NCI-H226 (cell line): ENCODE measurements at regions not wholly inside any gene's neighbourhood (a gene's known extent, or its start where the extent isn't known, plus 50 kb on each side); places are given as distances from the start of the nearest gene placed in this dataset.

Source experiments
- DNase-seq: peaks from one replicate; pipeline ENCODE4 v3.0.0-alpha.2; 2015

GRCh38 chr15:66906668-66907614 is 158.5 kb upstream of the SMAD3 start:
- no peak for DNase-seq

DNA sequence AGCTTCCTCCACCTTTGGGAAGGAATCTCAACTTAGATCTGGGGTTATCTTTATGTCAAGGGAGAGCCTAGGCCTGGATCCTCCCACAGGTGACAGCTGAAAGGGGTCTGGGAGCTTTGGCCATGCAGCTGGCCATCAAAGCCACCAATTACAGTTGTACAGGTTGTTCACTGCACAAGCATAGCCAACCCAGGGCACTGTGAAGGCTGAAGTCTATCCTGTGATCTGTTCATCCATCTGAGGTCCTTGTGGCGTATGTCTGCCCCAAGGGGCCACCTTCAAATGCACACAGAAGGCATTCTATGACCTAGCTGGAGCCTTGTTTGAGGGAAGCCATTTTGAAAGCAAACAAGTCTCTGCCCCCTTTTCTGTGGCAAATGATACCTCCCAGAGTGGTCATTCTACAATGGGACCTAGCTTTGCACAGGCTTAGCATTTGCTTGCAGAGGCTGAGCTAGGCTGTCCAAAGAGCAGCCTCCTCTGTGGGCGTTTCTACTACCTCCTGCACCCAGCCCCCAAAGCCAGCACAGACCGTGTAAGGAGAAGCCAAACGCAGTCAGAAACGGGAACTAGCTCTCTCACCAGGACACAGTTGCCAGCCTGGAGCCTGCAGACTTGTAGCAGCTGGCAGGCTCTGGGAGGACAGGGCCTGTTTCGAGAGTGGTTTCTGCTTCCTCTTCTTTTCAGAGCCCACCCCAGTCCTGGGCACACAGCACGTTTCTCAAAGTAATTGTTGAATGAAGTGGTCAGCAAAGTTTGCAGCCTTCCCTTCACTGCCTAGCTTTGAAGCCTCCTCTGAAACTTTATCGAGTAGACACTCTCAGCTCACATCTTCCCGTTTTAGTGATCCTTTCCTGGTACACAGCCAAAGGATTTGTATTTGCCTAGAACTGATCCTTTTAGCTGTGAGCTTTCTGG is 157.3 kb upstream of the SMAD3 start:
- DNase-seq: no peak

- DNase-seq: no peak
These were observed 156.7 kb upstream of the SMAD3 start for GRCh38 chr15:66908744-66909095.

- no peak for DNase-seq
These were observed 156.0 kb upstream of the SMAD3 start for GRCh38 chr15:66909381-66909890.

DNA sequence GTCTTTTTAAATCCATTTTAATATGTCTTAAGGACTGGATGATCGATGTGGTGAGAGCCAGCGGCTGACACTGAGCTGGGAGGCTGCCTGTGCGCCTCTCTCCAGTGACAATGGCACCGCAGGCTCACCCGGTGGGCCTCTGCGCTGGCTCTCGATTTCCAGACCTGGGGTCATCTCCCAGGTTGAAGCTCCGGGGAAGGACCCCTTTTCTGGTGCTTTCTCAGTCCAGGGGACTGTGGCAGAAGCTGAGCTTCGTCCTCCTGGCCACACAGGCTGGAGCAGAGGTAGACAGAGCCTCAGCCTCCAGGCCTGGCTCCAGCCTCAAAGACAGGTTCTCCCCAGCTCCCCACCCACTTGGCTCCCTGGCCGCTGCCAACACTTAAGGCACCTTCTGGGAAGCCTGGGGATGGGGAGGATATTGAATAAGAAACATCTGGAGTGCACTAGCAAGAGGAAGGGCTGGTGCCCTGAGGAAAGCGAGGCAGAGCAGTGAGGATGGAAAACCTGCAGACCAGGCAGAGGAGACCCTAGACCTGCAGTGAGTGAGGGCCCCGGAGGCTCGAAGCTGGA is 154.2 kb upstream of the SMAD3 start:
- DNase-seq: no peak

GRCh38 chr15:66912001-66912400 is 153.4 kb upstream of the SMAD3 start:
- DNase-seq: no peak

GRCh38 chr15:66912441-66912840 is 153.0 kb upstream of the SMAD3 start:
- DNase-seq: no peak

- no peak for DNase-seq
These were observed 147.4 kb upstream of the SMAD3 start for GRCh38 chr15:66917904-66918448.

- DNase-seq: peak; percentile 53
These were observed 146.0 kb upstream of the SMAD3 start for GRCh38 chr15:66919421-66919820.

GRCh38 chr15:66921319-66921915 is 144.0 kb upstream of the SMAD3 start:
- DNase-seq: no peak

- DNase-seq: no peak
These were observed 142.8 kb upstream of the SMAD3 start for GRCh38 chr15:66922608-66923007.

DNA sequence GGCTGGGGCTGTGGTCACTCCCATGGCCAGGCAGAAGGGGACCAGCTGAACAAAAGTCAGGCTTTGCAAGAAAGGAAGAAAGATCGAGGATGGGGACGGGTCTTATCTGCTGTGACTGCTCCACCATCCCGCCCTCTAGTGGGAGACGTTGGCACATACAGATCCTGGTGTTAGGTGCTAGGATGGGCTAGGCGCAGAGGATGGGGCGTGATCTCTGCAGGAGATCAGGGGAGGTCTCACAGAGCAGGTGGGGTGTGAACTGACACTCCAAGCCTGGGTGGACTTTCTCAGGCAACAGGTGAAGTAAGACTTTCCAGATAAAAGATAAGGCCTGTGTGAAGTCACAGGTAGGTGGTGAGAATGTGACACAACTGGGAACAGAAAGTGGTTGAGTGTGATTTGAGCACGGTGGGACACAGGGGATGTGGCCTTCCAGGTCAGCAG is 141.9 kb upstream of the SMAD3 start:
- DNase-seq: no peak

GRCh38 chr15:66924889-66925288 is 140.5 kb upstream of the SMAD3 start:
- DNase-seq: no peak

GRCh38 chr15:66925721-66926120 is 139.7 kb upstream of the SMAD3 start:
- DNase-seq: no peak

- peak; percentile 31 for DNase-seq
These were observed 138.0 kb upstream of the SMAD3 start for GRCh38 chr15:66927201-66928077.

DNA sequence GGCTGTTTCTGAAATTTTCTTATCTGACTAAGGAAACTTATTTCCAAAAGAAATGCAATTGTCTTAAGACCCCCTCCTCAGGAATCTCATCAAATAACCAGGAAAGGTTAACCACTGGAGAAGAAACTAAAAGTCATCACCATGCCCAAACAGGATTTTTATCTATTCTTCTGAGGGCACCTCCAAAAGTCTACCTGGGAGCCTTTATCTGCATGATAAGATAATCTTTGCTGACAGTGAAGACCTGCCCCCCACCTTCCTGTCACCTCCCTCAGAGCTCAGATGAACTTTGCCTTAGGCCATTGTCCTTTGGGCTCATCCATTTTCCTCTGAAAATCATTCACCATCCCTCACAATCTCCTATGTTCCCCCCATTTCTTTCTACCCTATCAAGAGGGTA is 137.3 kb upstream of the SMAD3 start:
- DNase-seq: no peak

GRCh38 chr15:66928784-66929183 is 136.6 kb upstream of the SMAD3 start:
- no peak for DNase-seq

GRCh38 chr15:66929843-66930402 is 135.5 kb upstream of the SMAD3 start:
- no peak for DNase-seq

DNA sequence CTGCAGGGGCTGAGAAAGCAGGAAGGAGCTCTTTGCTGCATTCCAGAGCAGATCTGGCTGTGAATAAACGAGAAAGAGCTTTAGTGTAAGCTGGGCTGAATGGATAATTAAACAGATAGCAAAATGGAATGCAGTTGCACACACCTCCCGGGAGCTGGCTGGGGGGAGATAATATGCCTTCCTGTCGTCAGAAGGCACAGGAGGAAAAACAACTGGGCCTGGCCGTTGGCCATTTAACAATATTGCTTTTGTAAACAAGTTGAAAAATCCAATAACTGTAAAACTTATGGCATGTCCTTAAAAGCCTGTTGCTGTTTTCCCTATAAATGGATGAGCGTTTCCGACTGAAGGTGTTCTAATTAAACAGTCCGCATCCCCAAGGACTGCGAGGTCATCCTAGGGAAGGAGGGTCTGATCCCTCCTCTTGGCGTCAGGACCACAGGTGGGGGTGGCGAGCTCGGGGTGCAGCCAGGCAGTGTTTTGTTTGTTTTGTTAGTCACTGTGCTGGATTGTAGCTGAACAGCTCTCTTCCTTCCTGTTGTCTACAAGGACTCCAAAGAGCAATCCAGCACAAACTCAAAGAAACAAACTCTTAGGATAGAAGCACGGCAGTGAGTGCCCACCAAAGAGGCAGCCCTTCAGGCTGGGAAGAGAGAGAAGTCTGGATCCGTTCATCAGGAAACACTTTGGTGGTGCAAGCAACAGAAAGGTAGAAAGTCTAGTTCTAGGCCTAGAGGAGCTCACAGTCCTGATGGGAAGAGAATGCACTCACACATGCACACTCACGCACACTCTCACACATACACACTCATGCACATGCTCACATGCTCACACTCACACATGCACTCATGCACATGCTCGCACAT is 133.4 kb upstream of the SMAD3 start:
- peak; percentile 76 for DNase-seq

- no peak for DNase-seq
These were observed 132.8 kb upstream of the SMAD3 start for GRCh38 chr15:66932634-66933024.
